ENCODE measurements at regions not wholly inside any gene's neighbourhood (a gene's known extent, or its start where the extent isn't known, plus 50 kb on each side); places are given as distances from the start of the nearest gene placed in this dataset.

DNA sequence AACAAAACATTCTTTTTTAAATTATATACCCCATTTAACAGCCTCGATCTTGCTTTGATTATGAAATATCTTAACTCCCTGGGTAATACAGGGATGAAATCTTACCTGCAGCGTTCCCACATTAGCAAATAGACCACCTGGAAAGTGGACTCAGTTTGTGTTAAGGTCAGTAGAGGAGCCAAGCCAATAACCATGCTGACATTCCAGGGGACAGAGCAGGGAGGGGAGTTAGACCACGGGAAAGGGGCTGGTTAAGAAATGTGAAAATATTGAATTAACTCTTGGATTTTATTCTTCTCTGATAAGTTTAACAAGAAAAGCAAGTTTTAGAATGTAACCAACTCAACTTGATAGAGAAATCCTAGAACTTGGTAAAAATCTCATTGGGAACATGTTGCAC is 144.9 kb upstream of the CLEC14A start:
- TF ChIP-seq CTCF (IDR thresholded peaks at IDR 0.05; ENCODE audit: insufficient read depth, low read length, poor library complexity, severe bottlenecking) = no peak
- Histone ChIP-seq H3K27me3 (replicated peaks; ENCODE audit: control insufficient read depth, insufficient read depth, low read length) (no peaks in the 10 kb centered on the region), H3K36me3 (ENCODE audit: control insufficient read depth, insufficient read depth, low read length) (no peaks in the 10 kb centered on the region), H3K4me3 (replicated peaks; ENCODE audit: low read depth, low read length) (no peak overlapping the region)
- DNase-seq (ENCODE audit: extremely low read depth, insufficient read length) = no peak

DNA sequence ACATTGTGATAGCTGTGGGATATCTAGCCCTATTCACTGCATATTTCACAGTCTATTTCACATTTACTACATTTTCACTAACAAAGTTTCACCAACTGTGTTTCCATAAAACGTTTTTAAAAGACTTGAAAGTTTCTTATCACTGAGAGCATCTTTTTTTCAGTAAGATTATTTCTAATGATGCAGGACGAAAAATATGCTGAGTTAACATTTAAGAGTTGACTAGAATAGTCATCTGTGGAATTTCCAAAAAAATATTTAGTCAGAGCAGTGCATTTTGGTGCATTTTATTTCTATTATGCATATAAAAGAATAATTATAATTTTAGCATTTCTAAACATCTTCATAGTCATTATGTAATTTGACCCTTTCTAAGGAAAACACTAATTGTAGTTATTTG is 143.8 kb upstream of the CLEC14A start:
- H3K36me3 ChIP-seq (ENCODE audit: control insufficient read depth, insufficient read depth, low read length) = no peaks in the 10 kb centered on the region
- no peak for TF ChIP-seq CTCF (IDR thresholded peaks at IDR 0.05; ENCODE audit: insufficient read depth, low read length, poor library complexity, severe bottlenecking)
- no peaks in the 10 kb centered on the region for H3K27me3 ChIP-seq (replicated peaks; ENCODE audit: control insufficient read depth, insufficient read depth, low read length)
- no peak overlapping the region for H3K4me3 ChIP-seq (replicated peaks; ENCODE audit: low read depth, low read length)
- no peak for DNase-seq (ENCODE audit: extremely low read depth, insufficient read length)

DNA sequence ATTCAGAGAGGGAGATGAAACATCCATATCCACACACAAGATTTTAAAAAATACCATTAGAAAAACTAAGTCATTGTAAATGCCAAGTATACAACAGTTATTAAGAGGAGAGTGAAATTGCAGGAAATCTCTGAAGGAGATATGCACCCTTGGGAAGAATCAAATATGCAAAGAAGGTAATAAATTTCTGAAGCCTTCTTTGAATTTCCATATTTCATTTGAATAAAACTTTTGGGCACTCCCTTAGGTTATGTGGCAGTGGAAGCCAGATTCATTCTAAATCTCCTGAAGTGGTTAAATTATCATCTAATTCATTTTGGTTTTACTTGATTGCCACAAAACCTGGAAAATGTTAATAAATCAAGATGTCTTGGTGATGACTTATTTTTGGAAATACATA is 138.9 kb upstream of the CLEC14A start:
- no peaks in the 10 kb centered on the region for H3K27me3 ChIP-seq (replicated peaks; ENCODE audit: control insufficient read depth, insufficient read depth, low read length)
- TF ChIP-seq CTCF (IDR thresholded peaks at IDR 0.05; ENCODE audit: insufficient read depth, low read length, poor library complexity, severe bottlenecking) = no peak
- no peak overlapping the region for H3K4me3 ChIP-seq (replicated peaks; ENCODE audit: low read depth, low read length)
- no peaks in the 10 kb centered on the region for H3K36me3 ChIP-seq (ENCODE audit: control insufficient read depth, insufficient read depth, low read length)
- no peak for DNase-seq (ENCODE audit: extremely low read depth, insufficient read length)

GRCh38 chr14:38394064-38394463 is 138.2 kb upstream of the CLEC14A start:
- DNase-seq (ENCODE audit: extremely low read depth, insufficient read length) = no peak
- no peak for TF ChIP-seq CTCF (IDR thresholded peaks at IDR 0.05; ENCODE audit: insufficient read depth, low read length, poor library complexity, severe bottlenecking)
- no peak overlapping the region for H3K4me3 ChIP-seq (replicated peaks; ENCODE audit: low read depth, low read length)
- no peaks in the 10 kb centered on the region for H3K27me3 ChIP-seq (replicated peaks; ENCODE audit: control insufficient read depth, insufficient read depth, low read length)
- H3K36me3 ChIP-seq (ENCODE audit: control insufficient read depth, insufficient read depth, low read length) = no peaks in the 10 kb centered on the region

- Histone ChIP-seq H3K27me3 (replicated peaks; ENCODE audit: control insufficient read depth, insufficient read depth, low read length) (no peaks in the 10 kb centered on the region), H3K4me3 (replicated peaks; ENCODE audit: low read depth, low read length) (no peak overlapping the region), H3K36me3 (ENCODE audit: control insufficient read depth, insufficient read depth, low read length) (no peaks in the 10 kb centered on the region)
- no peak for DNase-seq (ENCODE audit: extremely low read depth, insufficient read length)
- TF ChIP-seq CTCF (IDR thresholded peaks at IDR 0.05; ENCODE audit: insufficient read depth, low read length, poor library complexity, severe bottlenecking) = no peak
Measured at GRCh38 chr14:38391334-38391733, 135.4 kb upstream of the CLEC14A start.

GRCh38 chr14:38389681-38390080 is 133.8 kb upstream of the CLEC14A start:
- no peak for TF ChIP-seq CTCF (IDR thresholded peaks at IDR 0.05; ENCODE audit: insufficient read depth, low read length, poor library complexity, severe bottlenecking)
- H3K36me3 ChIP-seq (ENCODE audit: control insufficient read depth, insufficient read depth, low read length) = no peaks in the 10 kb centered on the region
- no peaks in the 10 kb centered on the region for H3K27me3 ChIP-seq (replicated peaks; ENCODE audit: control insufficient read depth, insufficient read depth, low read length)
- no peak overlapping the region for H3K4me3 ChIP-seq (replicated peaks; ENCODE audit: low read depth, low read length)
- no peak for DNase-seq (ENCODE audit: extremely low read depth, insufficient read length)

All from GM06990 (cell line).